Mammary epithelial cell (primary cell): ENCODE measurements at regions not wholly inside any gene's neighbourhood (a gene's known extent, or its start where the extent isn't known, plus 50 kb on each side); places are given as distances from the start of the nearest gene placed in this dataset.

Experiments
- CTCF ChIP-seq, 2 donors: IDR thresholded peaks in 1 of 2; conservative IDR thresholded peaks in 1 of 2; 2 replicates each; pipeline ENCODE4 v1.5.1; 2011 to 2012; ENCODE audit warnings: inconsistent platforms in 2 of 2, low read length in 2 of 2, mild to moderate bottlenecking in 2 of 2, control low read depth in 1 of 2, low read depth in 1 of 2; ENCODE audit not compliant: insufficient read depth in 1 of 2; ENCODE audit errors: extremely low read depth in 1 of 2
- EZH2 ChIP-seq: IDR thresholded peaks from 2 replicates; pipeline ENCODE4 v1.6.1; 2012; ENCODE audit warnings: low read length, inconsistent platforms, borderline replicate concordance

- no peak for TF ChIP-seq CTCF (conservative IDR thresholded peaks at IDR 0.05 in 1 of 2, IDR thresholded peaks at IDR 0.05 in 1 of 2; ENCODE audit: extremely low read depth in 1 of 2, insufficient read depth in 1 of 2, low read depth in 1 of 2, low read length in 2 of 2)
- no peak for TF ChIP-seq EZH2
Observed at GRCh38 chr1:36540056-36540455, 57.3 kb upstream of the CSF3R start.
